HL-60 (cell line): ENCODE measurements at regions not wholly inside any gene's neighbourhood (a gene's known extent, or its start where the extent isn't known, plus 50 kb on each side); places are given as distances from the start of the nearest gene placed in this dataset.

Experiments
- TF ChIP-seq, protein P1 (sequence below): IDR thresholded peaks from one replicate; pipeline ENCODE4 v1.5.1; 2011; ENCODE audit warnings: low read length, control low read depth, inconsistent platforms; ENCODE audit not compliant: insufficient read depth
- TF ChIP-seq, protein P2 (sequence below): IDR thresholded peaks from 2 replicates; pipeline ENCODE4 v1.6.1; 2012; ENCODE audit warnings: low read depth; ENCODE audit not compliant: insufficient replicate concordance

DNA sequence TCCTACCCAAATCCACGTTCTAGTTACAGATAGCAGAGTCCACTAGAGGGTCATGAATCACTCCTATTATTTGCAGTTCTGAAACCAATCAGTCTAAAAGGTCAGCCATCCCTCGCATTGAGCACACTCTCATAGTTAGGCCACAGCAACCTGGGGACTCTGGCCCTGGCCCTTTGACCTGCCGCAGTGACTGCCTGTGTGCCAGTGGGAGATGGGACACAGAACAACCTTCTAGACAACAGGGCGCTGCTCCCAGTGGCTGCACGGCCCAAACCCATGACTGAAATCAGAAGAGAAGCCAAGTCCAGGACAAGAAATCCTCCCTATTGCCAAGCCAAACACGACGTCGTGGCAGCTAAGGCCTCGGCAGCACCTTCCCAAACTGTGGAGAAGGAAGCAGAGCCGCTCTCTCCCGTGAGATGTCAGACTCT is 158.5 kb downstream of the HERPUD2 start:
- TF ChIP-seq, protein P1, sequence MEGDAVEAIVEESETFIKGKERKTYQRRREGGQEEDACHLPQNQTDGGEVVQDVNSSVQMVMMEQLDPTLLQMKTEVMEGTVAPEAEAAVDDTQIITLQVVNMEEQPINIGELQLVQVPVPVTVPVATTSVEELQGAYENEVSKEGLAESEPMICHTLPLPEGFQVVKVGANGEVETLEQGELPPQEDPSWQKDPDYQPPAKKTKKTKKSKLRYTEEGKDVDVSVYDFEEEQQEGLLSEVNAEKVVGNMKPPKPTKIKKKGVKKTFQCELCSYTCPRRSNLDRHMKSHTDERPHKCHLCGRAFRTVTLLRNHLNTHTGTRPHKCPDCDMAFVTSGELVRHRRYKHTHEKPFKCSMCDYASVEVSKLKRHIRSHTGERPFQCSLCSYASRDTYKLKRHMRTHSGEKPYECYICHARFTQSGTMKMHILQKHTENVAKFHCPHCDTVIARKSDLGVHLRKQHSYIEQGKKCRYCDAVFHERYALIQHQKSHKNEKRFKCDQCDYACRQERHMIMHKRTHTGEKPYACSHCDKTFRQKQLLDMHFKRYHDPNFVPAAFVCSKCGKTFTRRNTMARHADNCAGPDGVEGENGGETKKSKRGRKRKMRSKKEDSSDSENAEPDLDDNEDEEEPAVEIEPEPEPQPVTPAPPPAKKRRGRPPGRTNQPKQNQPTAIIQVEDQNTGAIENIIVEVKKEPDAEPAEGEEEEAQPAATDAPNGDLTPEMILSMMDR: no peak
- TF ChIP-seq, protein P2, sequence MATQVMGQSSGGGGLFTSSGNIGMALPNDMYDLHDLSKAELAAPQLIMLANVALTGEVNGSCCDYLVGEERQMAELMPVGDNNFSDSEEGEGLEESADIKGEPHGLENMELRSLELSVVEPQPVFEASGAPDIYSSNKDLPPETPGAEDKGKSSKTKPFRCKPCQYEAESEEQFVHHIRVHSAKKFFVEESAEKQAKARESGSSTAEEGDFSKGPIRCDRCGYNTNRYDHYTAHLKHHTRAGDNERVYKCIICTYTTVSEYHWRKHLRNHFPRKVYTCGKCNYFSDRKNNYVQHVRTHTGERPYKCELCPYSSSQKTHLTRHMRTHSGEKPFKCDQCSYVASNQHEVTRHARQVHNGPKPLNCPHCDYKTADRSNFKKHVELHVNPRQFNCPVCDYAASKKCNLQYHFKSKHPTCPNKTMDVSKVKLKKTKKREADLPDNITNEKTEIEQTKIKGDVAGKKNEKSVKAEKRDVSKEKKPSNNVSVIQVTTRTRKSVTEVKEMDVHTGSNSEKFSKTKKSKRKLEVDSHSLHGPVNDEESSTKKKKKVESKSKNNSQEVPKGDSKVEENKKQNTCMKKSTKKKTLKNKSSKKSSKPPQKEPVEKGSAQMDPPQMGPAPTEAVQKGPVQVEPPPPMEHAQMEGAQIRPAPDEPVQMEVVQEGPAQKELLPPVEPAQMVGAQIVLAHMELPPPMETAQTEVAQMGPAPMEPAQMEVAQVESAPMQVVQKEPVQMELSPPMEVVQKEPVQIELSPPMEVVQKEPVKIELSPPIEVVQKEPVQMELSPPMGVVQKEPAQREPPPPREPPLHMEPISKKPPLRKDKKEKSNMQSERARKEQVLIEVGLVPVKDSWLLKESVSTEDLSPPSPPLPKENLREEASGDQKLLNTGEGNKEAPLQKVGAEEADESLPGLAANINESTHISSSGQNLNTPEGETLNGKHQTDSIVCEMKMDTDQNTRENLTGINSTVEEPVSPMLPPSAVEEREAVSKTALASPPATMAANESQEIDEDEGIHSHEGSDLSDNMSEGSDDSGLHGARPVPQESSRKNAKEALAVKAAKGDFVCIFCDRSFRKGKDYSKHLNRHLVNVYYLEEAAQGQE: no peak
